ENCODE measurements at regions not wholly inside any gene's neighbourhood (a gene's known extent, or its start where the extent isn't known, plus 50 kb on each side); places are given as distances from the start of the nearest gene placed in this dataset.

- TF ChIP-seq CTCF (IDR thresholded peaks at IDR 0.05), result no peak
- TF ChIP-seq ZFX (IDR thresholded peaks at IDR 0.05; ENCODE audit: borderline replicate concordance), result no peak
These were observed 508.3 kb upstream of the PKN2 start for GRCh38 chr1:88175631-88176226.
